ENCODE measurements at regions not wholly inside any gene's neighbourhood (a gene's known extent, or its start where the extent isn't known, plus 50 kb on each side); places are given as distances from the start of the nearest gene placed in this dataset.

DNA sequence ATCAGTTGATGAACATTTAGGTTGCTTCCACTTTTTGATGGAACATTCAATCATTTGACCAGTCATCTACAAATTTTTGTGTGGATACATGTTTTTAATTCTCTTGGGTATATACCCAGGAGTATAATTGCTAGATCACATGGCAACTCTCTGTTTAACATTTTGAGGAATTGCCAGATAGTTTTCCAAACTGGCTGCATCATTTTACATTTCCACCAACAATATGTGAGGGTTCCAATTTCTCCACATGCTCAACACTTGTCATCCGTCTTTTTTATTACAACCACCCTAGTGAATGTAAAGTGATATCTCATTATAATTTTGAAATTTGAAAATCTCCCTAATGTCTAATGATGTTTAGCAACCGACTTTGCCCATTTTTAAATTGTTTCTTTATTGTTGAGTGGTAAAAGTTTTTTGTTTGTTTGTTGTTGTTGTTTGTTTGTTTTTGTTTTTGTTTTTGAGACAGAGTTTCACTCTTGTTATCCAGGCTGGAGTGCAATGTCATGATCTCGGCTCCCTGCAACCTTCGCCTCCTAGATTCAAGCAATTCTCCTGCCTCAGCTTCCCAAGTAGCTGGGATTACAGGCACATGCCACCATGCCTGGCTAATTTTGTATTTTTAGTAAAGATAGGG is 53.7 kb upstream of the PDYN start:
- ATAC-seq (no peak), DNase-seq (no peak)
- no peaks in the 10 kb centered on the region for H3K4me1 Mint-ChIP-seq
- H3K36me3 Mint-ChIP-seq (ENCODE audit: low read depth): no peaks in the 10 kb centered on the region
- H3K4me3 Mint-ChIP-seq: no peak overlapping the region
- peaks cover 2% of the 10 kb centered on the region for H3K9me3 ChIP-seq (ENCODE audit: control insufficient read depth, low read length, poor library complexity, severe bottlenecking)
- H3K27ac Mint-ChIP-seq: no peak overlapping the region
- H3K27me3 Mint-ChIP-seq: peaks cover 77% of the 10 kb centered on the region

DNA sequence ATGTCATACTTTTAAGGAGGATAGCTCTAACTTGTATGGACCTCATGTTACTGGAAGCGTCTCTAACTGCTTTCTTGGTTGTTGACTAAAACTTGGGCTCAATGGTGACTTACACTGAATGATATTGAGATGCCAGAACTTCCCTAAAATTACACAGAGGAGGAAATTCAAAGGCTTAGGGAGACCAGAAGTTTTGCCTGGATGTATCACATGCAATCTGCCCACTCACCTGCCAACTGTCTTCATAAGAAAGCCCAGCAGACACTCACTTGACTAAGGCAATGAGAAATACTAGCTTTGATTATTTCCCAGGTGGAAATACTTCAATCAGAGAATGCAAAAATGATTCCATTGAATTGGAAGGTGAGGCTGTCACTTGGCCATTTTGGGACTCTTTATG is 51.2 kb upstream of the PDYN start:
- Mint-ChIP-seq H3K4me1 (no peaks in the 10 kb centered on the region), H3K36me3 (ENCODE audit: low read depth) (no peaks in the 10 kb centered on the region), H3K27me3 (peaks cover 62% of the 10 kb centered on the region), H3K4me3 (no peak overlapping the region), H3K27ac (no peak overlapping the region)
- no peak for ATAC-seq
- H3K9me3 ChIP-seq (ENCODE audit: control insufficient read depth, low read length, poor library complexity, severe bottlenecking): peaks cover 2% of the 10 kb centered on the region
- DNase-seq: no peak

Measured in T-helper 17 cell (primary cell).